22Rv1 (cell line): ENCODE measurements at regions not wholly inside any gene's neighbourhood (a gene's known extent, or its start where the extent isn't known, plus 50 kb on each side); places are given as distances from the start of the nearest gene placed in this dataset.

Experiments used
- H3K27ac ChIP-seq: fragments of 450-650 bp; 2 replicates; pipeline ENCODE4 v1.5.1; 2017
- ZFX ChIP-seq: fragments of 450-650 bp; IDR thresholded peaks from 2 replicates; pipeline ENCODE4 v1.6.1; 2017; ENCODE audit warnings: antibody characterized with exemption, borderline replicate concordance
- TF ChIP-seq, protein P1 (sequence below): fragments of 450-650 bp; IDR thresholded peaks from 2 replicates; pipeline ENCODE4 v1.5.1; 2017; ENCODE audit warnings: mild to moderate bottlenecking

- TF ChIP-seq, protein P1, sequence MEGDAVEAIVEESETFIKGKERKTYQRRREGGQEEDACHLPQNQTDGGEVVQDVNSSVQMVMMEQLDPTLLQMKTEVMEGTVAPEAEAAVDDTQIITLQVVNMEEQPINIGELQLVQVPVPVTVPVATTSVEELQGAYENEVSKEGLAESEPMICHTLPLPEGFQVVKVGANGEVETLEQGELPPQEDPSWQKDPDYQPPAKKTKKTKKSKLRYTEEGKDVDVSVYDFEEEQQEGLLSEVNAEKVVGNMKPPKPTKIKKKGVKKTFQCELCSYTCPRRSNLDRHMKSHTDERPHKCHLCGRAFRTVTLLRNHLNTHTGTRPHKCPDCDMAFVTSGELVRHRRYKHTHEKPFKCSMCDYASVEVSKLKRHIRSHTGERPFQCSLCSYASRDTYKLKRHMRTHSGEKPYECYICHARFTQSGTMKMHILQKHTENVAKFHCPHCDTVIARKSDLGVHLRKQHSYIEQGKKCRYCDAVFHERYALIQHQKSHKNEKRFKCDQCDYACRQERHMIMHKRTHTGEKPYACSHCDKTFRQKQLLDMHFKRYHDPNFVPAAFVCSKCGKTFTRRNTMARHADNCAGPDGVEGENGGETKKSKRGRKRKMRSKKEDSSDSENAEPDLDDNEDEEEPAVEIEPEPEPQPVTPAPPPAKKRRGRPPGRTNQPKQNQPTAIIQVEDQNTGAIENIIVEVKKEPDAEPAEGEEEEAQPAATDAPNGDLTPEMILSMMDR = no peak
- no peak for TF ChIP-seq ZFX
- H3K27ac ChIP-seq = no peak overlapping the region
Observed at GRCh38 chr3:90031121-90031520, 923.7 kb downstream of the EPHA3 start.

GRCh38 chr3:90032980-90033641 is 925.7 kb downstream of the EPHA3 start:
- no peak for TF ChIP-seq ZFX
- TF ChIP-seq, protein P1 = no peak
- no peak overlapping the region for H3K27ac ChIP-seq

GRCh38 chr3:90034038-90034437 is 926.6 kb downstream of the EPHA3 start:
- no peak overlapping the region for H3K27ac ChIP-seq

GRCh38 chr3:90035643-90036042 is 928.2 kb downstream of the EPHA3 start:
- no peak for TF ChIP-seq ZFX
- TF ChIP-seq, protein P1 = no peak
- H3K27ac ChIP-seq = no peak overlapping the region

More at GRCh38 chr3:90034038-90034437, 926.6 kb downstream of the EPHA3 start:
- TF ChIP-seq, protein P1 = no peak
- TF ChIP-seq ZFX = no peak

DNA sequence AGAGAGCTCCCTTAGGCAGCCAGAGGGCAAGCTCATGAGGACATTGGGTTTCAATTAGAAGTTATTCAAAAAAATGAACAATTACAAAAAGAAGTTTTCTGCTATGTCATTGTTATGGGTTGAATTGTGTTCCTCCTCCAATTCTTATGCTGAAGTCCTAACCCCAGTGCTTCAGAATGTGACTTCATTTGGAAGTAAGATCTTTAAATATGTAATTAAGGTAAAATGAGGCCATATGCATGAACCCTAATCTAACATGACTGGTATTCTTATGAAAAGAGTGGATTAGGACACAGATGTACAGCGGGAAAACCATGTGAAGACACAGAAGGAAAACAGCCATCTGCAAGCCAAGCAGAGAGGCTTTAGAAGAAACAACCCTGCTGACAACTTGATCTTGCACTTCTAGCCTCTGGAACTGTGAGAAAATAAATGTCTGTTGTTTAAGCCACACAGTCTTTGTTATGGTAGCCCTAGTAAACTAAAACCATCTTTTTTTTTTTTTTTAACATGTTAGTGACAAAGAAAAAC is 929.6 kb downstream of the EPHA3 start:
- TF ChIP-seq, protein P1 = no peak
- TF ChIP-seq ZFX = no peak

DNA sequence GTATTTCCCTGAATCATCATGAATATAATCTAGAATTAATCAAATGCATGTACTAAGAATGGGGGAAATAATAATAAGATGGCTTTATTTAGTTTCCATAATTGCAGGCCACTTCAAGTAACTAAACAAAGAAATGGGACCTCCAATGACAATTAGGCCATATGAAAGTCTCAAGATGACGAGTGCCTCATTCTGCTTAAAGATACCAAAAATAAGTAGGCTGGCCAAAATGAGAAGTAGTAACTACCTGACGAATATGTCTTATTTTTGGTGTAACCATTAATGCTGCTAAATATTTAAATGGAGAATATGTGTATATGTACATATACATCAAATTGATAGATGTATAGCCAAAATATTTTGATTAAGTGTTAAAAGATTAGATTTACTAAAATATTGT is 932.6 kb downstream of the EPHA3 start:
- H3K27ac ChIP-seq = no peak overlapping the region
- no peak for TF ChIP-seq ZFX
- TF ChIP-seq, protein P1 = no peak

More for the DNA sequence above, 929.6 kb downstream of the EPHA3 start:
- H3K27ac ChIP-seq = no peak overlapping the region

DNA sequence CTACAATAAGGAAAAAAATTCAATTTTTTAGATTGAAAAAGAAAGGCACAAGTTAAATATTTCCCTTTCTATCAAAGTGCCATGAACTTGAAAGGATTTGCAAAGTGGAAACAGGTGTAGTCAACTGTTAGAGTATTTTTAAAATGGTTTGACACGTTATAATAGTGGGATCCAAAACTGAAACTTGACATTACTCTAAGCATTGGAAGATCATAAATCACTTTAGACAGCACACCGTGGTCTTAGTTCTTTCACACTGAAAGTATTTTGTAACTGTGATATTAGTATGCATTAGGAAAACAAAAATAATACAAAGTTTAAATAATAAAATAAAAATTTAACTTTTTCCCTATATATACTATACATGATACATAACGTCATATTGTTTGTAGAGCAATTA is 933.1 kb downstream of the EPHA3 start:
- no peak for TF ChIP-seq ZFX
- TF ChIP-seq, protein P1 = no peak
- no peak overlapping the region for H3K27ac ChIP-seq
